Neural cell (in vitro differentiated cells): ENCODE measurements at regions not wholly inside any gene's neighbourhood (a gene's known extent, or its start where the extent isn't known, plus 50 kb on each side); places are given as distances from the start of the nearest gene placed in this dataset.
"Not testable (repeated sequence)": the region's sequence is repeated elsewhere in the genome, so short reads cannot be mapped to it uniquely, and the experiment has no call there.

Source experiments
- H2AFZ ChIP-seq: fragments of 200-600, 300-800 bp; sonication (generic), shearing (Covaris generic); 2 replicates; pipeline ENCODE4 v1.6.0; 2014; ENCODE audit warnings: low read depth, mild to moderate bottlenecking, antibody characterized with exemption, low read length, moderate library complexity
- H3F3A ChIP-seq: fragments of 200-600 bp; shearing (Covaris generic); 2 replicates; pipeline ENCODE4 v1.6.1; 2016; ENCODE audit warnings: mild to moderate bottlenecking, moderate library complexity, mixed read lengths, antibody characterized with exemption, low read length; ENCODE audit not compliant: insufficient read depth, poor library complexity, severe bottlenecking
- H3K27ac ChIP-seq: fragments of 200-600, 300-800 bp; sonication (generic), shearing (Covaris generic); 2 replicates; pipeline ENCODE4 v1.5.1; 2014; ENCODE audit warnings: mild to moderate bottlenecking, low read length, moderate library complexity
- H3K27me3 ChIP-seq: fragments of 300-800, 200-600 bp; sonication (generic), shearing (Covaris generic); 2 replicates; pipeline ENCODE4 v1.6.0; 2014; ENCODE audit warnings: mild to moderate bottlenecking, low read depth, low read length, moderate library complexity; ENCODE audit not compliant: insufficient read depth
- H3K36me3 ChIP-seq: fragments of 300-800, 200-600 bp; sonication (generic), shearing (Covaris generic); 2 replicates; pipeline ENCODE4 v1.5.1; 2014; ENCODE audit warnings: mild to moderate bottlenecking, antibody characterized with exemption, low read length, moderate library complexity; ENCODE audit not compliant: insufficient read depth
- H3K4me2 ChIP-seq: fragments of 300-800, 200-600 bp; sonication (generic), shearing (Covaris generic); 2 replicates; pipeline ENCODE4 v1.6.0; 2014; ENCODE audit warnings: mild to moderate bottlenecking, low read length
- H3K4me3 ChIP-seq: fragments of 300-800, 200-600 bp; sonication (generic), shearing (Covaris generic); 2 replicates; pipeline ENCODE4 v1.5.1; 2014; ENCODE audit warnings: mild to moderate bottlenecking, low read length, moderate library complexity
- H3K79me2 ChIP-seq: fragments of 200-600 bp; shearing (Covaris generic); replicated peaks from 2 replicates; pipeline ENCODE4 v1.6.0; 2014; ENCODE audit warnings: mild to moderate bottlenecking, low read length, moderate library complexity; ENCODE audit not compliant: insufficient read depth
- H3K9ac ChIP-seq: fragments of 300-800, 200-600 bp; sonication (generic), shearing (Covaris generic); 2 replicates; pipeline ENCODE4 v1.6.1; 2016; ENCODE audit warnings: mild to moderate bottlenecking, low read length, mixed read lengths
- H3K9me2 ChIP-seq: fragments of 200-600 bp; shearing (Covaris generic); 2 replicates; pipeline ENCODE4 v1.6.1; 2016; ENCODE audit warnings: mild to moderate bottlenecking, low read length, mixed read lengths; ENCODE audit not compliant: insufficient read depth
- H3K9me3 ChIP-seq: fragments of 200-600, 300-800 bp; sonication (generic), shearing (Covaris generic); 2 replicates; pipeline ENCODE4 v1.6.1; 2016; ENCODE audit warnings: mild to moderate bottlenecking, mixed run types, low read length, moderate library complexity, mixed read lengths
- H4K20me1 ChIP-seq: fragments of 200-600 bp; shearing (Covaris generic); 2 replicates; pipeline ENCODE4 v1.6.1; 2016; ENCODE audit warnings: mild to moderate bottlenecking, mixed run types; ENCODE audit not compliant: insufficient read depth
- EP300 ChIP-seq: fragments of 450-650 bp; conservative IDR thresholded peaks from 2 replicates; pipeline ENCODE4 v1.6.1; 2014; ENCODE audit warnings: antibody characterized with exemption, mild to moderate bottlenecking, moderate library complexity; ENCODE audit not compliant: poor library complexity, severe bottlenecking
- EZH2 ChIP-seq: fragments of 200-600, 300-800 bp; shearing (Covaris generic), sonication (generic); IDR thresholded peaks from 2 replicates; pipeline ENCODE4 v1.6.1; 2014; ENCODE audit warnings: antibody characterized with exemption, low read length, borderline replicate concordance, mild to moderate bottlenecking; ENCODE audit not compliant: insufficient read depth, poor library complexity, severe bottlenecking
- MXI1 ChIP-seq: fragments of 450-650 bp; conservative IDR thresholded peaks from 2 replicates; pipeline ENCODE4 v1.6.1; 2014; ENCODE audit warnings: antibody characterized with exemption, mild to moderate bottlenecking; ENCODE audit not compliant: poor library complexity, severe bottlenecking
- POLR2AphosphoS5 ChIP-seq: IDR thresholded peaks from 2 replicates; pipeline ENCODE4 v1.6.1; 2012
- RAD21 ChIP-seq: fragments of 450-650 bp; conservative IDR thresholded peaks from 2 replicates; pipeline ENCODE4 v1.6.1; 2014; ENCODE audit warnings: antibody characterized with exemption, mild to moderate bottlenecking, moderate library complexity
- SMC3 ChIP-seq: fragments of 450-650 bp; conservative IDR thresholded peaks from 2 replicates; pipeline ENCODE4 v1.6.1; 2014; ENCODE audit warnings: antibody characterized with exemption, mild to moderate bottlenecking, moderate library complexity; ENCODE audit not compliant: poor library complexity
- TAF1 ChIP-seq: IDR thresholded peaks from 2 replicates; pipeline ENCODE4 v1.6.1; 2012; ENCODE audit warnings: low read depth
- TF ChIP-seq, protein P1 (sequence below): fragments of 450-650 bp; IDR thresholded peaks from 2 replicates; pipeline ENCODE4 v1.5.1; 2014; ENCODE audit warnings: antibody characterized with exemption, mild to moderate bottlenecking, moderate library complexity; ENCODE audit not compliant: poor library complexity, severe bottlenecking
- TF ChIP-seq, protein P2 (sequence below): IDR thresholded peaks from 2 replicates; pipeline ENCODE4 v1.6.1; 2012; ENCODE audit warnings: borderline replicate concordance

DNA sequence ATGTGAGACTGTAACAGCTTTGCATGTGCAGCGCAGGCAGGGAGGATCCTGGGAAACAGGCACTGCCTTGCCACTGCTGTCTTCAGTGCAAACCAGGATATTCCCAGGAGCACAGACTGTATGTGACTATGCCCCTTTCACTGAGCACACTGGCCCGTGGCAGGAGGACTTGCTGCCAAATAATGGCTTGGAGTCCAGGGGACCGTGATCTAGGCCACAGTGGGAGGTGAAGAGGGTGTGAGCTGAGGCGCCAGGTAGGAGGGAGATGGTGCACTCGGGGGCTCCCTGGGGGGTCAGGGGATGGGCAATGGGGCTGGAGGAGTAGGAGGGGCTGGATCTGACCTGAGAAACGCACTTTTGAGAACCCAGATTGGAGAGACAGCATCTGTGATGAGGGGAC lies 193.4 kb upstream of the ZNF32 start:
- Histone ChIP-seq H3K9me2 (no peaks in the 10 kb centered on the region), H3K9me3 (no peaks in the 10 kb centered on the region), H3K4me2 (no peak overlapping the region), H3K27ac (no peak overlapping the region), H3K79me2 (no peaks in the 10 kb centered on the region), H4K20me1 (no peaks in the 10 kb centered on the region), H3K4me3 (no peak overlapping the region), H3K9ac (no peak overlapping the region), H2AFZ (no peak overlapping the region), H3K27me3 (no peaks in the 10 kb centered on the region), H3K36me3 (no peaks in the 10 kb centered on the region), H3F3A (no peaks in the 10 kb centered on the region)
- no peak for TF ChIP-seq MXI1
- TF ChIP-seq TAF1 = no peak
- no peak for TF ChIP-seq EZH2
- no peak for TF ChIP-seq RAD21
- TF ChIP-seq, protein P1, sequence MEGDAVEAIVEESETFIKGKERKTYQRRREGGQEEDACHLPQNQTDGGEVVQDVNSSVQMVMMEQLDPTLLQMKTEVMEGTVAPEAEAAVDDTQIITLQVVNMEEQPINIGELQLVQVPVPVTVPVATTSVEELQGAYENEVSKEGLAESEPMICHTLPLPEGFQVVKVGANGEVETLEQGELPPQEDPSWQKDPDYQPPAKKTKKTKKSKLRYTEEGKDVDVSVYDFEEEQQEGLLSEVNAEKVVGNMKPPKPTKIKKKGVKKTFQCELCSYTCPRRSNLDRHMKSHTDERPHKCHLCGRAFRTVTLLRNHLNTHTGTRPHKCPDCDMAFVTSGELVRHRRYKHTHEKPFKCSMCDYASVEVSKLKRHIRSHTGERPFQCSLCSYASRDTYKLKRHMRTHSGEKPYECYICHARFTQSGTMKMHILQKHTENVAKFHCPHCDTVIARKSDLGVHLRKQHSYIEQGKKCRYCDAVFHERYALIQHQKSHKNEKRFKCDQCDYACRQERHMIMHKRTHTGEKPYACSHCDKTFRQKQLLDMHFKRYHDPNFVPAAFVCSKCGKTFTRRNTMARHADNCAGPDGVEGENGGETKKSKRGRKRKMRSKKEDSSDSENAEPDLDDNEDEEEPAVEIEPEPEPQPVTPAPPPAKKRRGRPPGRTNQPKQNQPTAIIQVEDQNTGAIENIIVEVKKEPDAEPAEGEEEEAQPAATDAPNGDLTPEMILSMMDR = no peak
- TF ChIP-seq EP300 = no peak
- no peak for TF ChIP-seq SMC3
- no peak for TF ChIP-seq POLR2AphosphoS5
- TF ChIP-seq, protein P2, sequence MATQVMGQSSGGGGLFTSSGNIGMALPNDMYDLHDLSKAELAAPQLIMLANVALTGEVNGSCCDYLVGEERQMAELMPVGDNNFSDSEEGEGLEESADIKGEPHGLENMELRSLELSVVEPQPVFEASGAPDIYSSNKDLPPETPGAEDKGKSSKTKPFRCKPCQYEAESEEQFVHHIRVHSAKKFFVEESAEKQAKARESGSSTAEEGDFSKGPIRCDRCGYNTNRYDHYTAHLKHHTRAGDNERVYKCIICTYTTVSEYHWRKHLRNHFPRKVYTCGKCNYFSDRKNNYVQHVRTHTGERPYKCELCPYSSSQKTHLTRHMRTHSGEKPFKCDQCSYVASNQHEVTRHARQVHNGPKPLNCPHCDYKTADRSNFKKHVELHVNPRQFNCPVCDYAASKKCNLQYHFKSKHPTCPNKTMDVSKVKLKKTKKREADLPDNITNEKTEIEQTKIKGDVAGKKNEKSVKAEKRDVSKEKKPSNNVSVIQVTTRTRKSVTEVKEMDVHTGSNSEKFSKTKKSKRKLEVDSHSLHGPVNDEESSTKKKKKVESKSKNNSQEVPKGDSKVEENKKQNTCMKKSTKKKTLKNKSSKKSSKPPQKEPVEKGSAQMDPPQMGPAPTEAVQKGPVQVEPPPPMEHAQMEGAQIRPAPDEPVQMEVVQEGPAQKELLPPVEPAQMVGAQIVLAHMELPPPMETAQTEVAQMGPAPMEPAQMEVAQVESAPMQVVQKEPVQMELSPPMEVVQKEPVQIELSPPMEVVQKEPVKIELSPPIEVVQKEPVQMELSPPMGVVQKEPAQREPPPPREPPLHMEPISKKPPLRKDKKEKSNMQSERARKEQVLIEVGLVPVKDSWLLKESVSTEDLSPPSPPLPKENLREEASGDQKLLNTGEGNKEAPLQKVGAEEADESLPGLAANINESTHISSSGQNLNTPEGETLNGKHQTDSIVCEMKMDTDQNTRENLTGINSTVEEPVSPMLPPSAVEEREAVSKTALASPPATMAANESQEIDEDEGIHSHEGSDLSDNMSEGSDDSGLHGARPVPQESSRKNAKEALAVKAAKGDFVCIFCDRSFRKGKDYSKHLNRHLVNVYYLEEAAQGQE = no peak

DNA sequence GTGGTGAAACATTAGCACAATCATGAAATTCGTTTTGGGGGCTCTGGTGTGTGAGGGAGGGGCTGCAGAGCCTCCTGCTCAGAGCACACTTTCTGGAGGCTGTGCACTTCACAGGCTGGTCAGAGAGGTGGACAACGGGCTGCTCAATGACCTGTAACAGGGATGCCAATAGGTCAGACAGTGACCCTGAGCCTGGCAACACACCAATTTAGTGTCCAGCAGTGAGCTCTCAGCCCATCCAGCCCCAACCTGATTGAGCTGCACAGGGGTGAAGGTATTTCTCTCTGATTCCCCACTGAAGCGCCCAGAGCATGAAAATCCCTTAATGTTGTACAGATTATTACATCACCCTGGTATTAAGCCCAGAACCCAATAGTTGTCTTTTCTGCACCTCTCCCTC lies 191.3 kb upstream of the ZNF32 start:
- TF ChIP-seq EP300 (no peak), EZH2 (no peak), POLR2AphosphoS5 (no peak), RAD21 (no peak), SMC3 (no peak), MXI1 (no peak), TAF1 (no peak)
- TF ChIP-seq, protein P2 = no peak
- TF ChIP-seq, protein P1 = no peak
- no peak overlapping the region for H3K4me3 ChIP-seq
- no peak overlapping the region for H3K4me2 ChIP-seq
- no peaks in the 10 kb centered on the region for H3K9me2 ChIP-seq
- no peaks in the 10 kb centered on the region for H3F3A ChIP-seq
- H3K9ac ChIP-seq = no peak overlapping the region
- no peaks in the 10 kb centered on the region for H3K79me2 ChIP-seq
- no peaks in the 10 kb centered on the region for H4K20me1 ChIP-seq
- H3K36me3 ChIP-seq = no peaks in the 10 kb centered on the region
- no peaks in the 10 kb centered on the region for H3K9me3 ChIP-seq
- no peak overlapping the region for H3K27ac ChIP-seq
- H2AFZ ChIP-seq = no peak overlapping the region
- no peaks in the 10 kb centered on the region for H3K27me3 ChIP-seq

DNA sequence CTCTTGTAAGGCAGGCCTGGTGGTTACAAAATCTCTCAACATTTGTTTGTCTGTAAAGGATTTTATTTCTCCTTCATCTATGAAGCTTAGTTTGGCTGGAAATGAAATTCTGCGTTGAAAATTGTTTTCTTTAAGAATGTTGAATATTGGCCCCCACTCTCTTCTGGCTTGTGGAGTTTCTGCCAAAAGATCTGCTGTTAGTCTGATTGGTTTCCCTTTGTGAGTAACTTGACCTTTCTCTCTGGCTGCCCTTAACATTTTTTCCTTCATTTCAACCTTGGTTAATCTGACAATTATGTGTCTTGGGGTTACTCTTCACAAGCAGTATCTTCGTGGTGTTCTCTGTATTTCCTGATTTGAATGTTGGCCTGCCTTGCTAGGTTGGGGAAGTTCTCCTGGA lies 186.1 kb upstream of the ZNF32 start:
- H3K4me3 ChIP-seq, H3K9me3 ChIP-seq, H3K36me3 ChIP-seq, H3K27ac ChIP-seq, H3K4me2 ChIP-seq, H4K20me1 ChIP-seq, H3K27me3 ChIP-seq, H3K9me2 ChIP-seq, H3K79me2 ChIP-seq, H2AFZ ChIP-seq, H3F3A ChIP-seq, H3K9ac ChIP-seq: not testable (repeated sequence)
